MM.1S (cell line): ENCODE measurements at regions not wholly inside any gene's neighbourhood (a gene's known extent, or its start where the extent isn't known, plus 50 kb on each side); places are given as distances from the start of the nearest gene placed in this dataset.

ENCODE experiments used
- DNase-seq: peaks from one replicate; pipeline ENCODE4 v3.0.0-alpha.2; 2015
- H2AFZ ChIP-seq: fragments of 300-600 bp; sonication (generic); 2 replicates; pipeline ENCODE4 v1.6.0; 2016; ENCODE audit warnings: antibody characterized with exemption, low read length
- H3F3A ChIP-seq: fragments of 300-600 bp; sonication (generic); 2 replicates; pipeline ENCODE4 v1.6.1; 2016; ENCODE audit warnings: mild to moderate bottlenecking, antibody characterized with exemption, low read length, moderate library complexity, mixed read lengths; ENCODE audit not compliant: insufficient read depth
- H3K27ac ChIP-seq: fragments of 300-600 bp; sonication (generic); 2 replicates; pipeline ENCODE4 v1.5.1; 2016; ENCODE audit warnings: mild to moderate bottlenecking, low read length
- H3K27me3 ChIP-seq: fragments of 300-600 bp; sonication (generic); replicated peaks from 2 replicates; pipeline ENCODE4 v1.6.0; 2016; ENCODE audit warnings: low read length; ENCODE audit not compliant: insufficient read depth
- H3K36me3 ChIP-seq: fragments of 300-600 bp; sonication (generic); replicated peaks from 2 replicates; pipeline ENCODE4 v1.6.1; 2016; ENCODE audit warnings: mild to moderate bottlenecking, low read length, mixed read lengths; ENCODE audit not compliant: insufficient read depth
- H3K4me1 ChIP-seq: fragments of 300-600 bp; sonication (generic); 2 replicates; pipeline ENCODE4 v1.6.1; 2016; ENCODE audit warnings: low read length, mixed read lengths
- H3K4me2 ChIP-seq: fragments of 300-600 bp; sonication (generic); 2 replicates; pipeline ENCODE4 v1.6.0; 2016; ENCODE audit warnings: low read depth, low read length
- H3K4me3 ChIP-seq: fragments of 300-600 bp; sonication (generic); 2 replicates; pipeline ENCODE4 v1.5.1; 2016; ENCODE audit warnings: low read length, mixed read lengths
- H3K79me2 ChIP-seq: fragments of 300-600 bp; sonication (generic); 2 replicates; pipeline ENCODE4 v1.6.1; 2016; ENCODE audit warnings: mixed run types, low read length, mixed read lengths
- H3K9ac ChIP-seq: fragments of 300-600 bp; sonication (generic); 2 replicates; pipeline ENCODE4 v1.6.1; 2016; ENCODE audit warnings: low read length, mixed read lengths
- H3K9me2 ChIP-seq: fragments of 300-600 bp; sonication (generic); replicated peaks from 2 replicates; pipeline ENCODE4 v1.6.1; 2016; ENCODE audit warnings: mild to moderate bottlenecking, low read length, mixed read lengths; ENCODE audit not compliant: insufficient read depth
- H3K9me3 ChIP-seq: fragments of 300-600 bp; sonication (generic); replicated peaks from 2 replicates; pipeline ENCODE4 v1.6.1; 2016; ENCODE audit warnings: mild to moderate bottlenecking, low read length, mixed read lengths; ENCODE audit not compliant: insufficient read depth
- H4K20me1 ChIP-seq: fragments of 300-600 bp; sonication (generic); 2 replicates; pipeline ENCODE4 v1.6.1; 2016; ENCODE audit warnings: mild to moderate bottlenecking, low read length, moderate library complexity, mixed read lengths; ENCODE audit not compliant: insufficient read depth
- CTCF ChIP-seq: fragments of 300-600 bp; sonication (generic); IDR thresholded peaks from 2 replicates; pipeline ENCODE4 v1.5.1; 2016; ENCODE audit warnings: antibody characterized with exemption, low read length, mixed read lengths
- EZH2 ChIP-seq: fragments of 300-600 bp; sonication (generic); optimal IDR thresholded peaks from 2 replicates; pipeline ENCODE3; 2017; ENCODE audit warnings: low read depth, mild to moderate bottlenecking, antibody characterized with exemption, low read length, mixed read lengths
- EZH2phosphoT487 ChIP-seq: fragments of 300-600 bp; sonication (generic); IDR thresholded peaks from 2 replicates; pipeline ENCODE4 v1.6.1; 2018; ENCODE audit warnings: antibody characterized with exemption, low read length

- no peaks in the 10 kb centered on the region for H3K36me3 ChIP-seq
- H3K4me3 ChIP-seq, result no peak overlapping the region
- no peak overlapping the region for H3K27ac ChIP-seq
- no peak for DNase-seq
- no peak for TF ChIP-seq EZH2
- TF ChIP-seq EZH2phosphoT487, result no peak
- TF ChIP-seq CTCF, result no peak
- no peaks in the 10 kb centered on the region for H3K79me2 ChIP-seq
- no peak overlapping the region for H2AFZ ChIP-seq
- no peaks in the 10 kb centered on the region for H3K9me2 ChIP-seq
- H3F3A ChIP-seq, result no peaks in the 10 kb centered on the region
- H3K4me1 ChIP-seq, result no peaks in the 10 kb centered on the region
- H3K9ac ChIP-seq, result no peak overlapping the region
- no peak overlapping the region for H3K4me2 ChIP-seq
- no peaks in the 10 kb centered on the region for H3K27me3 ChIP-seq
- no peaks in the 10 kb centered on the region for H3K9me3 ChIP-seq
- no peaks in the 10 kb centered on the region for H4K20me1 ChIP-seq
Measured at GRCh38 chr21:28598214-28598613, 394.5 kb downstream of the LTN1 start.

- Histone ChIP-seq H3K27ac (no peak overlapping the region), H3K9me2 (no peaks in the 10 kb centered on the region), H3K4me1 (no peaks in the 10 kb centered on the region), H3K9me3 (no peaks in the 10 kb centered on the region), H3K36me3 (no peaks in the 10 kb centered on the region), H3K27me3 (no peaks in the 10 kb centered on the region), H3K4me3 (no peak overlapping the region), H2AFZ (no peak overlapping the region), H3K9ac (no peak overlapping the region), H3F3A (no peaks in the 10 kb centered on the region), H3K4me2 (no peak overlapping the region), H3K79me2 (no peaks in the 10 kb centered on the region), H4K20me1 (no peaks in the 10 kb centered on the region)
- TF ChIP-seq EZH2, result no peak
- no peak for TF ChIP-seq CTCF
- no peak for TF ChIP-seq EZH2phosphoT487
- no peak for DNase-seq
Measured at GRCh38 chr21:28592205-28592865, 400.3 kb downstream of the LTN1 start.

DNA sequence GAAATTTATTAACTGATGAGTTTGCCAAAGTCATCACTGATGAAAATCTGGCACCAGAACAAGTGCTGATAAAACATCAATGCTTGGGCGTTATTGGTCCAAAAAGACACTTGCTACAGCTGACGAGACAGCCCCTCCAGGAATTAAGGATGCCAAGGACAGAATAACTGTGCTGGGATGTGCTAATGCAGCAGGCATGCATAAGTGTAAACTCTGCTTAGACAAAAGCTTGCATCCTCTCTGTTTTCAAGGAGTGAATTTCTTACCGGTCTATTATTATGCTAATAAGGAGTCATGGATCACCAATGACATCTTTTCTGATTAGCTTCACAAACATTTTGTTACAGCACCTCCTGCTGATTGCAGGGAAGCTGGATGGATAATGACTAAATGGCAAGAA is 402.0 kb downstream of the LTN1 start:
- Histone ChIP-seq H3K36me3 (no peaks in the 10 kb centered on the region), H3F3A (no peaks in the 10 kb centered on the region), H4K20me1 (no peaks in the 10 kb centered on the region), H3K9ac (no peak overlapping the region), H3K4me3 (no peak overlapping the region), H2AFZ (no peak overlapping the region), H3K9me2 (no peaks in the 10 kb centered on the region), H3K9me3 (no peaks in the 10 kb centered on the region), H3K27me3 (no peaks in the 10 kb centered on the region), H3K27ac (no peak overlapping the region), H3K79me2 (no peaks in the 10 kb centered on the region), H3K4me1 (no peaks in the 10 kb centered on the region), H3K4me2 (no peak overlapping the region)
- TF ChIP-seq EZH2 (no peak), EZH2phosphoT487 (no peak), CTCF (no peak)
- no peak for DNase-seq
